HCT116 (cell line): ENCODE measurements at regions not wholly inside any gene's neighbourhood (a gene's known extent, or its start where the extent isn't known, plus 50 kb on each side); places are given as distances from the start of the nearest gene placed in this dataset.

Experiments used
- CEBPB ChIP-seq: IDR thresholded peaks from 2 replicates; pipeline ENCODE4 v1.6.1; 2012; ENCODE audit warnings: low read depth
- CTCF ChIP-seq, 3 experiments: fragments of 200-600 bp in 1 of 3; sonication (generic) in 1 of 3; IDR thresholded peaks in 2 of 3; conservative IDR thresholded peaks in 1 of 3; 2 replicates each; pipeline ENCODE4 v1.5.1; 2012 to 2017; ENCODE audit warnings: low read depth in 2 of 3, low read length in 2 of 3, antibody characterized with exemption in 1 of 3, borderline replicate concordance in 1 of 3, control low read depth in 1 of 3, mild to moderate bottlenecking in 1 of 3, mixed read lengths in 1 of 3, mixed run types in 1 of 3, moderate library complexity in 1 of 3; ENCODE audit not compliant: insufficient read depth in 1 of 3
- EZH2 ChIP-seq: fragments of 200-600 bp; sonication (generic); IDR thresholded peaks from 2 replicates; pipeline ENCODE4 v1.6.1; 2017; ENCODE audit warnings: antibody characterized with exemption, mixed run types
- EZH2phosphoT487 ChIP-seq: fragments of 200-600 bp; IDR thresholded peaks from 2 replicates; pipeline ENCODE4 v1.6.1; 2018; ENCODE audit warnings: antibody characterized with exemption, borderline replicate concordance
- POLR2A ChIP-seq: IDR thresholded peaks from 2 replicates; pipeline ENCODE4 v1.7.0; 2011; ENCODE audit warnings: borderline replicate concordance; ENCODE audit not compliant: insufficient read depth, insufficient read length; ENCODE audit errors: extremely low read depth
- POLR2AphosphoS5 ChIP-seq: IDR thresholded peaks from 2 replicates; pipeline ENCODE4 v1.6.1; 2011; ENCODE audit warnings: mild to moderate bottlenecking, low read depth, low read length, moderate library complexity
- TF ChIP-seq, protein P1 (sequence below): IDR thresholded peaks from 2 replicates; pipeline ENCODE4 v1.6.1; 2012

DNA sequence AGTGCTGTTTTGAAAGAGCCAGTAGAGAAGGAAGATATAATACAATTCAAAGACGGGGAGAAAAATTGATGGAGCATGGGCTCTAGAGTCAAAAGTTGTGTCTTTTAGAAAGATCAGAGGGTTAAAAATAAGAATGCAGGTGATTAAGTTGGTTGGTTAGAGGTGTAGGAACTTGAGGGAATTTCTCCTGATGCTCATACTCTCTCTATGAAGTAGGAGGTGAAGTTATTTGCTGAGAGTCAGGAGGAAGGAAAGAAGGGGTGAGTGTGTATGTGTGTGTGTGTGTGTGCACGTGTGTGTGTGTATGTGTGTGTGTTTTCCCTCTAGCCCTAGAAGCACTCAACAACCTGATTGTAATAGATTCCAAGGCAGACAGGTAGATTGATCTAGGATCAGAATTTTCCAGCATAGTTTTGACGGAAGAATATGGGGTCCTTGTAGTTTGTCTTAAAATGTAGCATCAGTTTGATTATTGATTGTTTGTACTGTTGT, 88.3 kb upstream of the MACF1 start:
- TF ChIP-seq POLR2A (no peak), POLR2AphosphoS5 (no peak), CTCF (IDR thresholded peaks at IDR 0.05 in 2 of 3, conservative IDR thresholded peaks at IDR 0.05 in 1 of 3; ENCODE audit: borderline replicate concordance in 1 of 3, insufficient read depth in 1 of 3, low read depth in 2 of 3, low read length in 2 of 3) (no peak), EZH2 (no peak), CEBPB (no peak), EZH2phosphoT487 (no peak)
- TF ChIP-seq, protein P1, sequence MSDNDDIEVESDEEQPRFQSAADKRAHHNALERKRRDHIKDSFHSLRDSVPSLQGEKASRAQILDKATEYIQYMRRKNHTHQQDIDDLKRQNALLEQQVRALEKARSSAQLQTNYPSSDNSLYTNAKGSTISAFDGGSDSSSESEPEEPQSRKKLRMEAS, result no peak
